RWPE2 (cell line): ENCODE measurements at regions not wholly inside any gene's neighbourhood (a gene's known extent, or its start where the extent isn't known, plus 50 kb on each side); places are given as distances from the start of the nearest gene placed in this dataset.
A peak's percentile ranks its signal among the peaks of the same experiment; 100 is the strongest.

Source experiments
- ATAC-seq: fragments of 200-7000 bp; cut with Tn5 transposase; 3 replicates; pipeline ENCODE4 v1.9.1; 2021; ENCODE audit warnings: low read depth
- DNase-seq: peaks from one replicate; pipeline ENCODE4 v3.0.0-alpha.2; 2020; ENCODE audit warnings: low spot score
- H3K27ac ChIP-seq: fragments of 450-650 bp; 2 replicates; pipeline ENCODE4 v1.5.1; 2017; ENCODE audit warnings: mild to moderate bottlenecking; ENCODE audit not compliant: poor library complexity, severe bottlenecking
- H3K27me3 ChIP-seq: fragments of 250-450 bp; sonication (Bioruptor Pico); 2 replicates; pipeline ENCODE4 v1.5.1; 2021; ENCODE audit warnings: mild to moderate bottlenecking, moderate library complexity; ENCODE audit not compliant: insufficient read depth, poor library complexity, severe bottlenecking
- H3K36me3 ChIP-seq: fragments of 250-450 bp; sonication (Bioruptor Pico); 2 replicates; pipeline ENCODE4 v1.5.1; 2020; ENCODE audit warnings: low read depth, mild to moderate bottlenecking, moderate library complexity
- H3K4me1 ChIP-seq: fragments of 250-450 bp; sonication (Bioruptor Pico); 2 replicates; pipeline ENCODE4 v1.5.1; 2021; ENCODE audit warnings: mild to moderate bottlenecking, moderate library complexity; ENCODE audit not compliant: insufficient read depth, poor library complexity, severe bottlenecking
- H3K4me3 ChIP-seq: fragments of 250-450 bp; sonication (Bioruptor Pico); 2 replicates; pipeline ENCODE4 v1.5.1; 2021; ENCODE audit warnings: mild to moderate bottlenecking, moderate library complexity; ENCODE audit not compliant: severe bottlenecking
- H3K9me3 ChIP-seq: fragments of 250-450 bp; sonication (Bioruptor Pico); 2 replicates; pipeline ENCODE4 v1.5.1; 2021; ENCODE audit warnings: mild to moderate bottlenecking, moderate library complexity; ENCODE audit not compliant: severe bottlenecking
- CTCF ChIP-seq: fragments of 450-650 bp; IDR thresholded peaks from one replicate; pipeline ENCODE4 v1.5.1; 2017; ENCODE audit warnings: mild to moderate bottlenecking, moderate library complexity; ENCODE audit not compliant: poor library complexity, severe bottlenecking

GRCh38 chr13:69373747-69374425 is 733.7 kb upstream of the ATXN8OS start:
- H3K27me3 ChIP-seq, result no peaks in the 10 kb centered on the region
- H3K9me3 ChIP-seq, result no peaks in the 10 kb centered on the region
- no peak for ATAC-seq
- no peaks in the 10 kb centered on the region for H3K4me1 ChIP-seq
- no peaks in the 10 kb centered on the region for H3K36me3 ChIP-seq
- H3K27ac ChIP-seq, result no peak overlapping the region
- DNase-seq, result no peak
- H3K4me3 ChIP-seq, result no peak overlapping the region
- TF ChIP-seq CTCF, result no peak

- Histone ChIP-seq H3K27me3 (no peaks in the 10 kb centered on the region), H3K9me3 (no peaks in the 10 kb centered on the region), H3K27ac (no peak overlapping the region), H3K36me3 (no peaks in the 10 kb centered on the region), H3K4me3 (no peak overlapping the region), H3K4me1 (no peaks in the 10 kb centered on the region)
- DNase-seq, result no peak
- no peak for TF ChIP-seq CTCF
- no peak for ATAC-seq
Measured at GRCh38 chr13:69363360-69363759, 744.3 kb upstream of the ATXN8OS start.

- H3K27me3 ChIP-seq, result no peaks in the 10 kb centered on the region
- ATAC-seq (no peak), DNase-seq (no peak)
- no peaks in the 10 kb centered on the region for H3K36me3 ChIP-seq
- no peaks in the 10 kb centered on the region for H3K9me3 ChIP-seq
- H3K4me1 ChIP-seq, result no peaks in the 10 kb centered on the region
- no peak overlapping the region for H3K27ac ChIP-seq
- no peak overlapping the region for H3K4me3 ChIP-seq
- no peak for TF ChIP-seq CTCF
Measured at GRCh38 chr13:69331245-69331644, 776.4 kb upstream of the ATXN8OS start.

GRCh38 chr13:69324090-69324886 is 783.3 kb upstream of the ATXN8OS start:
- no peak for DNase-seq
- no peaks in the 10 kb centered on the region for H3K27me3 ChIP-seq

More at GRCh38 chr13:69324090-69324886, 783.3 kb upstream of the ATXN8OS start:
- Histone ChIP-seq H3K9me3 (no peaks in the 10 kb centered on the region), H3K4me1 (no peaks in the 10 kb centered on the region), H3K36me3 (no peaks in the 10 kb centered on the region), H3K4me3 (no peak overlapping the region), H3K27ac (no peak overlapping the region)
- peak; percentile 35 for TF ChIP-seq CTCF
- no peak for ATAC-seq
